Omental fat pad (tissue), 3 donors: ENCODE measurements at regions not wholly inside any gene's neighbourhood (a gene's known extent, or its start where the extent isn't known, plus 50 kb on each side); places are given as distances from the start of the nearest gene placed in this dataset.

ENCODE experiments used
- ATAC-seq: fragments of 150-250 bp; one replicate; pipeline ENCODE4 v1.9.1; 2016; ENCODE audit warnings: mild to moderate bottlenecking, moderate library complexity; ENCODE audit not compliant: low FRiP score
- DNase-seq: peaks from one replicate; pipeline ENCODE4 v3.0.0-alpha.2; 2019; ENCODE audit warnings: low spot score
- CTCF ChIP-seq, 3 donors: fragments of 450-650 bp; IDR thresholded peaks; one replicate each; pipeline ENCODE4 v1.5.1; 2016 to 2017; ENCODE audit warnings: antibody characterized with exemption in 3 of 3, mild to moderate bottlenecking in 3 of 3, moderate library complexity in 2 of 3

DNA sequence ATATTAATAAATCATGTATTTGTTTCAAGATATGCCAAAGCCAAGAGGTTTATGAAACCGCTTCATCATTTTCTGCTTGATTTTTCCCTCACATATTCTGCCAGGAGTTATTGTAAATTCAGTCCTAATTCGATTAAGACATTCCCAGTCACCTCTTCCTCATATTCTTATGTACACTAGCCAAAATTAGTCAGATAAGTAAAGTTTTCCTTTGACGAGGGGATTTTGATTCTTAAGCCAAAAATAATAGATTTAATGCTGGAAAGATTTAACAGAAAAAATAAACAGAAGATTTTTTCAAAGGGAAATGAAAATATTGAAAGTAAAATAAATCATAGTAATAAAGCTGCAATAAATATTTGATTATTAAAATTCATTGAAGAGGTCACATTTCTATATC, 51.0 kb upstream of the VEGFC start:
- ATAC-seq (no peak), DNase-seq (no peak)
- no peak for TF ChIP-seq CTCF (IDR thresholded peaks at IDR 0.05)

DNA sequence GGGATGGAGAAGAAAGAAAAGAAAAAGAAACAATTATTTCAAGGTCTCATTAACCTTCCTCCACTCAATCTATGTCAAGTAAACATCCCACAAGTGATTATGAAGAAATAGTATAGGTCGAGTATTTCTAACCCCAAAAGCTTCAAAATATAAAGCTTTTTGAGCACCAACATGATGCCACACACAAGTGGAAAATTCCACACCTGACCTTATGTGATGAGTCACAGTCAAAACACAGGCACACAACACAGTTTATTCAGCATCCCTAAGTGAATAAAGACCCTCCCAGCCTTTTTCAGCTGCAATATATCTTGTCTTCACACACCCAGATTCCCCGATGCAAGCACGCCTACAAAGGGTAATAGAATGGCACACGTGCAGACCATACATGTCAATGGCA, 51.7 kb upstream of the VEGFC start:
- DNase-seq = no peak
- no peak for TF ChIP-seq CTCF (IDR thresholded peaks at IDR 0.05)
- ATAC-seq = no peak

DNA sequence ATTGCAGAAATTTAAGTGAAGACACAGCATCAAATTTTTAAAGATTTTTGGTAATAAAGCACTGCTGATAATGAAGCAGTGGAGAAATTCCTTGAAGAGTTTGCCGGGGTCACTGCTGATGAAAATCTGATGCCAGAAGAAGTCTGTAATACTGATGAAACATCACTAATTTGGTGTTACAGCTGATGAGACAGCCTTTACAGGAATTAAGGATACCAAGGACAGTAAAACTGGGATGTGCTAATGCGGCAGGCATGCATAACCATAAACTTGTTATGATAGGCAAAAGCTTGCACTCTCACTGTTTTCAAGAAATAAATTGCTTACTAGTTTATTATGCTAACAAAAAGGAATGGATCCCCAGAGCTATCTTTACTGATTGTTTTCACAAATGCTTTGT, 52.9 kb upstream of the VEGFC start:
- DNase-seq = no peak
- no peak for TF ChIP-seq CTCF (IDR thresholded peaks at IDR 0.05)
- ATAC-seq = no peak

DNA sequence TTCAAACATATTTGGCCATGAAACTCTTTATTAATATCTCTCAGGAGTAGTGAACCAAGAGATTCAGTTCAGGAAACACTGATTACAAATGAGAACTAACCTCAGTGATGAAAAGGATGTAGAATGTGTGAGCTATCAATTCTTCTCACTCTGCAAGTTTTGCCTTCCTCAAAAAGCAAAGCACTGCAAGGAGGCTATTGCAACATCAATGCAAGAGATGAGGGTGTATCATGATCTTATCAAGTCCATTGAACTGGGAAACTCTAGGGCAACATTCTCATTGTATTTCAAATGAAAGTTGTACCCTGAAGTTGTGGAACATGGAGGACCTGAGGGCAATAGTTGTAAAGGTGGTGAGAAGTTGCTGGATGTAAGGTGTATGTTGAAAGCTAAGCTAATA, 56.4 kb upstream of the VEGFC start:
- DNase-seq (no peak), ATAC-seq (no peak)
- no peak for TF ChIP-seq CTCF (IDR thresholded peaks at IDR 0.05)

GRCh38 chr4:176850436-176850835, 57.7 kb upstream of the VEGFC start:
- no peak for ATAC-seq
- TF ChIP-seq CTCF (IDR thresholded peaks at IDR 0.05) = no peak

GRCh38 chr4:176856421-176856820, 63.7 kb upstream of the VEGFC start:
- DNase-seq (no peak), ATAC-seq (no peak)
- no peak for TF ChIP-seq CTCF (IDR thresholded peaks at IDR 0.05)

More at GRCh38 chr4:176850436-176850835, 57.7 kb upstream of the VEGFC start:
- no peak for DNase-seq

DNA sequence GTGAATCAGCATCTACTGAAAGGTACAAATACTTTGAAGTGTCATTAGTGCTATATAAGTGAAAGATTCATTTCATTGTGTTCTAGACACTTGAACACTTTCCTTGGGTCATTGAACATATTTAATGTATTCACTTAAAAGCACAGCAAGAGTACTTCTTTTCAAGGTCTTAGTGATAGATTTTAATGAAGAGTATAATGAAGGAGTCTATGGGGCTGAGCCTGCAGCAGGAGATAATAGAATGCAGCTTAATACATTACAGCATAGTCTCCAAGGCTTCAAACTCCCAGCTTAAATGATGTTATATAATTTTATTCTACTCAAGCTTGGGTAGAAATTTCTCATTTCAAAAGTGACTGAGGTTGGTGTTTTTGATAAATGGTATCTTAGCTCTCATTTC, 66.1 kb upstream of the VEGFC start:
- no peak for ATAC-seq
- TF ChIP-seq CTCF (IDR thresholded peaks at IDR 0.05) = no peak
- DNase-seq = no peak
